Hepatocyte (in vitro differentiated cells): ENCODE measurements at regions not wholly inside any gene's neighbourhood (a gene's known extent, or its start where the extent isn't known, plus 50 kb on each side); places are given as distances from the start of the nearest gene placed in this dataset.

ENCODE experiments used
- DNase-seq: peaks from one replicate; pipeline ENCODE4 v3.0.0-alpha.2; 2016; ENCODE audit warnings: low spot score
- H2AFZ ChIP-seq: fragments of 200-600 bp; sonication (generic); 2 replicates; pipeline ENCODE4 v1.6.0; 2016; ENCODE audit warnings: antibody characterized with exemption, mild to moderate bottlenecking
- H3K27ac ChIP-seq: fragments of 200-600 bp; sonication (generic); 2 replicates; pipeline ENCODE4 v1.5.1; 2016; ENCODE audit warnings: mild to moderate bottlenecking
- H3K27me3 ChIP-seq: fragments of 200-600 bp; sonication (generic); 2 replicates; pipeline ENCODE4 v1.6.1; 2016
- H3K36me3 ChIP-seq: fragments of 200-600 bp; sonication (generic); replicated peaks from 2 replicates; pipeline ENCODE4 v1.5.1; 2016; ENCODE audit warnings: low read depth; ENCODE audit not compliant: insufficient read depth
- H3K4me1 ChIP-seq: fragments of 200-600 bp; sonication (generic); 2 replicates; pipeline ENCODE4 v1.5.1; 2016; ENCODE audit warnings: mild to moderate bottlenecking, moderate library complexity; ENCODE audit not compliant: insufficient read depth
- H3K4me2 ChIP-seq: fragments of 200-600 bp; sonication (generic); 2 replicates; pipeline ENCODE4 v1.6.0; 2016
- H3K4me3 ChIP-seq: fragments of 200-600 bp; sonication (generic); 2 replicates; pipeline ENCODE4 v1.5.1; 2016; ENCODE audit warnings: mild to moderate bottlenecking
- H3K79me2 ChIP-seq: fragments of 200-600 bp; sonication (generic); 2 replicates; pipeline ENCODE4 v1.6.0; 2017; ENCODE audit warnings: mild to moderate bottlenecking
- H3K9me2 ChIP-seq: fragments of 200-600 bp; sonication (generic); replicated peaks from 2 replicates; pipeline ENCODE4 v1.6.0; 2017; ENCODE audit warnings: mild to moderate bottlenecking; ENCODE audit not compliant: insufficient read depth
- H3K9me3 ChIP-seq: fragments of 200-600 bp; sonication (generic); 2 replicates; pipeline ENCODE4 v1.5.1; 2016; ENCODE audit warnings: low read depth, mild to moderate bottlenecking
- H4K20me1 ChIP-seq: fragments of 200-600 bp; sonication (generic); 2 replicates; pipeline ENCODE4 v1.6.0; 2016; ENCODE audit warnings: mild to moderate bottlenecking; ENCODE audit not compliant: insufficient read depth, poor library complexity, severe bottlenecking
- EZH2 ChIP-seq: fragments of 200-600 bp; sonication (generic); IDR thresholded peaks from 2 replicates; pipeline ENCODE4 v1.6.1; 2016; ENCODE audit warnings: antibody characterized with exemption, mild to moderate bottlenecking, borderline replicate concordance
- EZH2phosphoT487 ChIP-seq: fragments of 200-600 bp; sonication (generic); IDR thresholded peaks from one replicate; pipeline ENCODE4 v1.6.1; 2018; ENCODE audit warnings: antibody characterized with exemption, mild to moderate bottlenecking, low read depth, moderate library complexity; ENCODE audit not compliant: unreplicated experiment, severe bottlenecking
- WGBS: methylation state at CpG from one replicate; pipeline ENCODE4 v1.1.6; 2016; ENCODE audit warnings: low lambda C conversion rate; ENCODE audit errors: missing lambda C conversion rate; 5-methylcytosine and 5-hydroxymethylcytosine counted together
- TF ChIP-seq, protein P1 (sequence below): fragments of 200-600 bp; sonication (generic); IDR thresholded peaks from 2 replicates; pipeline ENCODE4 v1.5.1; 2016; ENCODE audit warnings: antibody characterized with exemption, mild to moderate bottlenecking; ENCODE audit not compliant: poor library complexity

DNA sequence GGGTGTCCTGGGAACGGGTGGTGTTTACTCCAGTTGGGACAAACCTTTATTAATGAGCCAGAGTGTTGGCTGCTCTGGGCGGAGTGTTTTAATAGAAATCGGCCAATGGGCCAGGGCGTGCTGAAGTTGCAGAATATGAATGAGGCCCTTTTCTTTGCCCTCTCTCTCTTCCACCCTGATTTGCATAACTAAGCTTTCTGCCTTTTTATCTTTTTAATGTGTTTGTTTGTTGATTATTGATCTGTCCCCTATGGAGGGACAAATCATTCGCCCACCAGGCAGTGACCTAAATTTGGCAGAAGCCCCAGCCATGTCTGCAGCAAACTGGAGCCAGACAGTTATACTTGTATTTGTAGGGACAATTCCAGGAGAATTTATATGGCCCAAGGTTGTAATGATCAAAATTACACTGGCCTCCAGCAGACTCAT is 420.9 kb downstream of the PREX1 start:
- H3K79me2 ChIP-seq, result no peaks in the 10 kb centered on the region
- no peaks in the 10 kb centered on the region for H3K9me3 ChIP-seq
- no peak for DNase-seq
- H2AFZ ChIP-seq, result no peak overlapping the region
- H3K9me2 ChIP-seq, result no peaks in the 10 kb centered on the region
- H4K20me1 ChIP-seq, result no peaks in the 10 kb centered on the region
- H3K36me3 ChIP-seq, result no peaks in the 10 kb centered on the region
- TF ChIP-seq EZH2phosphoT487, result no peak
- no peak for TF ChIP-seq EZH2
- TF ChIP-seq, protein P1, sequence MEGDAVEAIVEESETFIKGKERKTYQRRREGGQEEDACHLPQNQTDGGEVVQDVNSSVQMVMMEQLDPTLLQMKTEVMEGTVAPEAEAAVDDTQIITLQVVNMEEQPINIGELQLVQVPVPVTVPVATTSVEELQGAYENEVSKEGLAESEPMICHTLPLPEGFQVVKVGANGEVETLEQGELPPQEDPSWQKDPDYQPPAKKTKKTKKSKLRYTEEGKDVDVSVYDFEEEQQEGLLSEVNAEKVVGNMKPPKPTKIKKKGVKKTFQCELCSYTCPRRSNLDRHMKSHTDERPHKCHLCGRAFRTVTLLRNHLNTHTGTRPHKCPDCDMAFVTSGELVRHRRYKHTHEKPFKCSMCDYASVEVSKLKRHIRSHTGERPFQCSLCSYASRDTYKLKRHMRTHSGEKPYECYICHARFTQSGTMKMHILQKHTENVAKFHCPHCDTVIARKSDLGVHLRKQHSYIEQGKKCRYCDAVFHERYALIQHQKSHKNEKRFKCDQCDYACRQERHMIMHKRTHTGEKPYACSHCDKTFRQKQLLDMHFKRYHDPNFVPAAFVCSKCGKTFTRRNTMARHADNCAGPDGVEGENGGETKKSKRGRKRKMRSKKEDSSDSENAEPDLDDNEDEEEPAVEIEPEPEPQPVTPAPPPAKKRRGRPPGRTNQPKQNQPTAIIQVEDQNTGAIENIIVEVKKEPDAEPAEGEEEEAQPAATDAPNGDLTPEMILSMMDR, result no peak
- peaks cover 3% of the 10 kb centered on the region for H3K4me1 ChIP-seq
- WGBS, result 81% methylated on average over 5 of the region's 5 CpGs
- no peak overlapping the region for H3K4me2 ChIP-seq
- H3K27me3 ChIP-seq, result no peaks in the 10 kb centered on the region
- H3K27ac ChIP-seq, result no peak overlapping the region
- H3K4me3 ChIP-seq, result no peak overlapping the region

DNA sequence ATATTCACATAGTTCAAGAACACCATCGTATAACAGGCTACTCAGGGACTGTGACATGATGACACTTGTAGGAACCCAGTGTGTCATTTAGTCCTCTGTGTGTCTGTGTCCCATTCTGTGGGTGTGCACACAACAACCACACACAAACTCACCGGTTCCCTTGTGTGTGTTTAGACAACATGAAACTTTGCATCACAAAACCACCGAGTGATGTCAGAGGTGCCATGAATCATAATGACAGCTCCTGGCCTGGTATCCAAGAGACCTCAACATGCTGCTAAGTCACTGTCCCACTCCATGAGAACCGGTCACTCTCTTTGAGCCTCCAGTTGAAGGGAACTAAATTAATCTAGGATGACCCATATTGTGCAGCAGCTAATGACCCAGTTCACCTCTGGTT is 421.3 kb downstream of the PREX1 start:
- Histone ChIP-seq H4K20me1 (no peaks in the 10 kb centered on the region), H3K27ac (no peak overlapping the region), H3K27me3 (no peaks in the 10 kb centered on the region), H3K4me2 (no peak overlapping the region), H2AFZ (no peak overlapping the region), H3K36me3 (no peaks in the 10 kb centered on the region), H3K79me2 (no peaks in the 10 kb centered on the region), H3K4me3 (no peak overlapping the region), H3K9me2 (no peaks in the 10 kb centered on the region), H3K9me3 (no peaks in the 10 kb centered on the region), H3K4me1 (peaks cover 3% of the 10 kb centered on the region)
- WGBS, result 82% methylated on average over 4 of the region's 4 CpGs
- TF ChIP-seq EZH2, result no peak
- TF ChIP-seq, protein P1, result no peak
- no peak for DNase-seq

DNA sequence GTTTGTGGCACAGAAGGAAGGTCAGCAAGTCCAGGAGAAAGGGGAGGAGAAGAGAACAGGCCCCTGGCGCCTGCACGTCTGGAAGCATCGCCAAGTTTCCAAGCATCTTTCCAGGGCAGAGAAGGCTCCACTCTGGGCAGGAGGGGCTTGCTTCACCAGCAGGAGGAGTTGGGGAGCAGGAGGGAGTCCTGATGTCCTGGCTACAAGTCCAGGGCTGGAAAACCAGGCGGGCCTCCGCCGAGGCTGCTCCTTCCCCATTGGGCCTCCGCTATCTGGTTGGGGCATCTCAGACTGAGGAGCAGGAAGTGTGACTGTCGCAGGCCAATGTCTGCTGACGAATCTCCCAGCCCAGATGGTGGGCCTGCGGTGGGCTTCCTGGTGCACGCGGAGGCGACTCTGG is 421.9 kb downstream of the PREX1 start:
- peaks cover 3% of the 10 kb centered on the region for H3K4me1 ChIP-seq
- no peaks in the 10 kb centered on the region for H3K79me2 ChIP-seq
- DNase-seq, result no peak
- H3K36me3 ChIP-seq, result no peaks in the 10 kb centered on the region
- H3K9me2 ChIP-seq, result no peaks in the 10 kb centered on the region
- H3K4me3 ChIP-seq, result no peak overlapping the region
- no peak overlapping the region for H3K4me2 ChIP-seq
- no peak overlapping the region for H2AFZ ChIP-seq
- 87% methylated on average over 13 of the region's 13 CpGs for WGBS
- no peaks in the 10 kb centered on the region for H4K20me1 ChIP-seq
- no peaks in the 10 kb centered on the region for H3K9me3 ChIP-seq
- TF ChIP-seq EZH2 (no peak), EZH2phosphoT487 (no peak)
- TF ChIP-seq, protein P1, result no peak
- no peak overlapping the region for H3K27ac ChIP-seq
- no peaks in the 10 kb centered on the region for H3K27me3 ChIP-seq

DNA sequence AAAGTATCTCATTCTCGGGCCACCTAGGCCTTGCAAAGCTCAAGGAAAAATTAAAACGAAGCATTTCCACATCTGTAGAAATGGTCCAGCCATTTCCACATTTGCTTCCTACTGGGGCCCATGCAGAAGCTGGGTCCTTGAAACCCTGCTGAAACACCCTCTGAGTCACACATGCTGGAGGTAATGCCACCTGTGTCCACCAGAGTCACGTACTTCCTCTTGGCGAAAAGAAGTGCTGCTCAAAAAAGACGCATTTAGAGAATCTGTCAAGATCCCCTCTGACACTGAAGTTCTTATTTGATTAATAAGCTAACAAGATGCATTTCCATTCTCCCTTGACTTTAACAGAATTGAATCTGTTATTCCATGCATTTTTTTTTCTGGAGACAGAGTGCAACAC is 423.2 kb downstream of the PREX1 start:
- Histone ChIP-seq H3K27ac (no peak overlapping the region), H3K4me3 (no peak overlapping the region), H3K9me2 (no peaks in the 10 kb centered on the region), H3K27me3 (no peaks in the 10 kb centered on the region), H3K4me1 (peaks cover 6% of the 10 kb centered on the region), H3K36me3 (no peaks in the 10 kb centered on the region), H3K9me3 (no peaks in the 10 kb centered on the region), H3K79me2 (no peaks in the 10 kb centered on the region), H2AFZ (no peak overlapping the region), H4K20me1 (no peaks in the 10 kb centered on the region), H3K4me2 (no peak overlapping the region)
- 93% methylated on average over 5 of the region's 5 CpGs for WGBS
- no peak for TF ChIP-seq EZH2
- TF ChIP-seq, protein P1, result no peak
- TF ChIP-seq EZH2phosphoT487, result no peak
- no peak for DNase-seq
